K562 (cell line): ENCODE measurements at regions not wholly inside any gene's neighbourhood (a gene's known extent, or its start where the extent isn't known, plus 50 kb on each side); places are given as distances from the start of the nearest gene placed in this dataset.

Source experiments
- ATAC-seq: fragments of 200-7000 bp; cut with Tn5 transposase; 3 replicates; pipeline ENCODE4 v1.9.1; 2020; ENCODE audit warnings: moderate library complexity
- BruUV-seq: library from RNA; stranded (reverse); fragments of 400-500 nt; replicated peaks from 2 replicates; lab custom pipeline; 2021; lab: Mats Ljungman, UMichigan
- CTCF ChIA-PET: fragments of 300-600 bp; formaldehyde crosslinking; extraction: SDS; loops from one replicate; lab custom pipeline; 2021; ENCODE audit warnings: low intra/inter-chr PET ratio; lab: Yijun Ruan, JAX
- POLR2A ChIA-PET: fragments of 300-600, 350-650 bp; sonication (Branson Sonifier 250); formaldehyde crosslinking; extraction: SDS; loops from one replicate; lab custom pipeline; 2021; ENCODE audit warnings: antibody characterized with exemption, inconsistent platforms; lab: Yijun Ruan, JAX
- DNase-seq, 4 experiments: peaks; one replicate each; pipeline versions ENCODE4 v3.0.0 to v3.0.0-alpha.2; 2011 to 2018; ENCODE audit warnings: low spot score in 3 of 4, mixed read lengths in 3 of 4; ENCODE audit errors: extremely low read depth in 1 of 4
- FAIRE-seq: peaks from 2 replicates; lab custom pipeline; 2011; peaks lifted over from hg19 to GRCh38; lab: Jason Lieb, UNC
- H2AFZ ChIP-seq: 2 replicates; pipeline ENCODE4 v1.6.0; 2011; ENCODE audit warnings: low read depth, low read length, control low read depth, inconsistent platforms
- H3K27ac ChIP-seq: fragments of 200-600 bp; 3 replicates; pipeline ENCODE4 v1.8.0; 2011; ENCODE audit warnings: low read depth, mild to moderate bottlenecking, control low read depth, inconsistent platforms, low read length, moderate library complexity, mixed read lengths; ENCODE audit errors: extremely low read depth
- H3K27me3 ChIP-seq, 2 experiments: fragments of 300-600 bp in 1 of 2; 2 replicates in 1 of 2; 3 replicates in 1 of 2; pipeline versions ENCODE4 v1.6.0 to v1.8.0; 2011; ENCODE audit warnings: inconsistent platforms in 2 of 2, low read length in 2 of 2, mild to moderate bottlenecking in 1 of 2, mixed read lengths in 1 of 2, moderate library complexity in 1 of 2; ENCODE audit not compliant: control insufficient read depth in 2 of 2, insufficient read depth in 2 of 2
- H3K36me3 ChIP-seq: fragments of 300-600 bp; 3 replicates; pipeline ENCODE4 v1.8.0; 2011; ENCODE audit warnings: mild to moderate bottlenecking, low read length, inconsistent platforms; ENCODE audit not compliant: control insufficient read depth, insufficient read depth
- H3K4me1 ChIP-seq, 2 experiments: fragments of 200-600 bp in 1 of 2; replicated peaks in 1 of 2; 2 replicates in 1 of 2; 3 replicates in 1 of 2; pipeline versions ENCODE4 v1.5.1 to v1.8.0; 2011; ENCODE audit warnings: inconsistent platforms in 2 of 2, low read length in 2 of 2, mild to moderate bottlenecking in 1 of 2, mixed read lengths in 1 of 2, moderate library complexity in 1 of 2; ENCODE audit not compliant: control insufficient read depth in 2 of 2, insufficient read depth in 2 of 2
- H3K4me2 ChIP-seq: 2 replicates; pipeline ENCODE4 v1.6.1; 2011; ENCODE audit warnings: low read length, control low read depth, inconsistent platforms, mixed read lengths; ENCODE audit not compliant: insufficient read depth
- H3K4me3 ChIP-seq: fragments of 200-600 bp; sonication (generic), shearing (Covaris generic); 2 replicates; pipeline ENCODE4 v1.5.1; 2016; ENCODE audit warnings: control low read depth, inconsistent platforms
- H3K79me2 ChIP-seq: fragments of 200-600 bp; 3 replicates; pipeline ENCODE4 v1.8.0; 2011; ENCODE audit warnings: low read length, inconsistent platforms; ENCODE audit not compliant: control insufficient read depth, insufficient read depth
- H3K9ac ChIP-seq, 2 experiments: 2 replicates each; pipeline versions ENCODE4 v1.6.0 to v1.6.1; 2011; ENCODE audit warnings: low read depth in 2 of 2, low read length in 2 of 2, control low read depth in 1 of 2, inconsistent platforms in 1 of 2, mild to moderate bottlenecking in 1 of 2, mixed read lengths in 1 of 2; ENCODE audit not compliant: insufficient read depth in 1 of 2
- H3K9me1 ChIP-seq: one replicate; pipeline ENCODE4 v1.6.0; 2011; ENCODE audit warnings: inconsistent platforms, mild to moderate bottlenecking, low read length, moderate library complexity; ENCODE audit not compliant: control insufficient read depth, insufficient read depth
- H3K9me3 ChIP-seq: replicated peaks from 2 replicates; pipeline ENCODE4 v1.5.1; 2011; ENCODE audit warnings: low read depth, low read length, inconsistent platforms; ENCODE audit not compliant: control insufficient read depth, insufficient read depth
- H4K20me1 ChIP-seq: replicated peaks from 2 replicates; pipeline ENCODE4 v1.6.1; 2011; ENCODE audit warnings: low read length, inconsistent platforms, mixed read lengths; ENCODE audit not compliant: control insufficient read depth, insufficient read depth
- ARHGAP35 ChIP-seq: fragments of 450-650 bp; IDR thresholded peaks from 2 replicates; pipeline ENCODE4 v1.6.1; 2018; ENCODE audit not compliant: partially characterized antibody
- CHD2 ChIP-seq: IDR thresholded peaks from 2 replicates; pipeline ENCODE4 v1.6.1; 2011; ENCODE audit warnings: low read depth, low read length
- DNMT1 ChIP-seq: fragments of 450-650 bp; IDR thresholded peaks from 2 replicates; pipeline ENCODE4 v1.6.1; 2016; ENCODE audit warnings: antibody characterized with exemption, mild to moderate bottlenecking
- IRF2 ChIP-seq: sonication (generic); formaldehyde crosslinking; IDR thresholded peaks from 2 replicates; pipeline ENCODE4 v1.8.1; 2022; ENCODE audit warnings: mild to moderate bottlenecking, missing genetic modification reagents
- MEF2D ChIP-seq: conservative IDR thresholded peaks from 2 replicates; pipeline ENCODE4 v1.6.1; 2016; ENCODE audit warnings: low read depth, missing genetic modification characterization, missing compliant biosample characterization
- SRSF1 ChIP-seq: fragments of 200-400 bp; formaldehyde crosslinking; IDR thresholded peaks from 2 replicates; pipeline ENCODE4 v1.6.1; 2017; ENCODE audit warnings: mild to moderate bottlenecking, low read depth, low read length, moderate library complexity
- U2AF2 ChIP-seq: fragments of 200-400 bp; formaldehyde crosslinking; optimal IDR thresholded peaks from 2 replicates; pipeline ENCODE3; 2017; ENCODE audit warnings: low read depth, mild to moderate bottlenecking, low read length
- ZBTB17 ChIP-seq: fragments of 450-650 bp; formaldehyde crosslinking; IDR thresholded peaks from 2 replicates; pipeline ENCODE4 v1.4.0; 2020; ENCODE audit warnings: mild to moderate bottlenecking
- ZNF282 ChIP-seq: sonication (generic); formaldehyde crosslinking; IDR thresholded peaks from 2 replicates; pipeline ENCODE4 v1.8.1; 2023; ENCODE audit warnings: missing genetic modification reagents
- WGBS: fragments of 100-300 bp; shearing (Covaris generic); methylation state at CpG from one replicate; pipeline ENCODE4 v1.1.6; 2016; ENCODE audit warnings: low coverage, mixed read lengths; ENCODE audit not compliant: insufficient coverage; ENCODE audit errors: missing lambda C conversion rate; 5-methylcytosine and 5-hydroxymethylcytosine counted together
- in situ Hi-C: fragments of 300-500 bp; cut with MboI; formaldehyde crosslinking; loops from 4 replicates; pipeline ENCODE4 v1.15.0; 2018; ENCODE audit warnings: inconsistent platforms, mixed read lengths
- intact Hi-C: fragments of 100-400 bp; cut with micrococcal nuclease; formaldehyde crosslinking; loops from 2 replicates; pipeline ENCODE4 v1.14.2; 2022
- TF ChIP-seq, protein P1 (sequence below): fragments of 450-650 bp; formaldehyde crosslinking; IDR thresholded peaks from 2 replicates; pipeline ENCODE4 v1.4.0; 2020; ENCODE audit warnings: mild to moderate bottlenecking, moderate library complexity
- TF ChIP-seq, protein P2 (sequence below), 2 experiments: fragments of 450-650 bp; IDR thresholded peaks; 2 replicates each; pipeline ENCODE4 v1.6.1; 2016
- TF ChIP-seq, protein P3 (sequence below): fragments of 200-800 bp; sonication (Bioruptor generic); IDR thresholded peaks from 2 replicates; pipeline ENCODE4 v1.6.1; 2016; ENCODE audit warnings: missing genetic modification characterization, missing compliant biosample characterization
- TF ChIP-seq, protein P4 (sequence below): sonication (generic); formaldehyde crosslinking; IDR thresholded peaks from 2 replicates; pipeline ENCODE4 v1.9.0; 2022; ENCODE audit warnings: mild to moderate bottlenecking, missing genetic modification reagents
- TF ChIP-seq, protein P5 (sequence below), 2 experiments: fragments of 450-650 bp in 1 of 2; sonication (generic) in 1 of 2; formaldehyde crosslinking; conservative IDR thresholded peaks; 2 replicates each; pipeline versions ENCODE4 v1.4.0 to v1.8.1; 2020 to 2022; ENCODE audit warnings: mild to moderate bottlenecking in 1 of 2, missing genetic modification reagents in 1 of 2

DNA sequence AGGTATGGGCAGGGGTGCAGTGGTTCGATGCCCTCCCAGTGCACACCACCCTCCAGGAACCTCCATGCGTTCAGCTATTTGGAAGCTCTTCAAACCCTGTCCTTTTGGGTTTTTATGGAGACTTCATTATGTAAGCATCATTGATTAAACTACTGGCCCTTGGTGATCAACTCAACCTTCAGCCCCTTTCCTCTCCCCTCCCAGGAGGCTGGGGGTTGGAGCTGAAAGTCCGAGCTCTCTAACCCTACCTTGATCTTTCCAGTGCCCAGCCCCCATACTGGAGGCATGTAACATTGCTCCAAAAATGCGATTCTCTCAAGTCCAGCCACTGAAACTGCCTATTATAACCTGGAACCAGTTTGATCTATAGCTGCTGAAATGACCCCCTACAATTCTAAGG, 188.1 kb downstream of the IPO8 start:
- ChIA-PET POLR2A (no interaction called here), CTCF (no interaction called here)
- no peak for ATAC-seq
- no TSS peak for BruUV-seq
- WGBS = 30% methylated on average over 4 of the region's 4 CpGs
- Histone ChIP-seq H2AFZ (no peak overlapping the region), H3K4me2 (no peak overlapping the region), H3K9ac (no peak overlapping the region), H3K4me3 (no peak overlapping the region), H3K36me3 (no peaks in the 10 kb centered on the region), H3K9me3 (no peaks in the 10 kb centered on the region), H3K79me2 (no peaks in the 10 kb centered on the region), H3K27ac (no peak overlapping the region), H4K20me1 (no peaks in the 10 kb centered on the region), H3K27me3 (no peaks in the 10 kb centered on the region; a peak in 1 of 5 replicates), H3K9me1 (no peaks in the 10 kb centered on the region), H3K4me1 (peaks cover 0 to 7% of the 10 kb centered on the region in 2 experiments; a peak in 3 of 5 replicates)
- no peak for FAIRE-seq
- intact Hi-C loops (no loop called here), in situ Hi-C loops (no loop called here)
- no peak for DNase-seq
- TF ChIP-seq, protein P1, sequence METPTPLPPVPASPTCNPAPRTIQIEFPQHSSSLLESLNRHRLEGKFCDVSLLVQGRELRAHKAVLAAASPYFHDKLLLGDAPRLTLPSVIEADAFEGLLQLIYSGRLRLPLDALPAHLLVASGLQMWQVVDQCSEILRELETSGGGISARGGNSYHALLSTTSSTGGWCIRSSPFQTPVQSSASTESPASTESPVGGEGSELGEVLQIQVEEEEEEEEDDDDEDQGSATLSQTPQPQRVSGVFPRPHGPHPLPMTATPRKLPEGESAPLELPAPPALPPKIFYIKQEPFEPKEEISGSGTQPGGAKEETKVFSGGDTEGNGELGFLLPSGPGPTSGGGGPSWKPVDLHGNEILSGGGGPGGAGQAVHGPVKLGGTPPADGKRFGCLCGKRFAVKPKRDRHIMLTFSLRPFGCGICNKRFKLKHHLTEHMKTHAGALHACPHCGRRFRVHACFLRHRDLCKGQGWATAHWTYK (CRISPR knock-in tag) = no peak
- TF ChIP-seq ZNF282 (CRISPR knock-in tag) (no peak), ZBTB17 (CRISPR knock-in tag) (no peak), U2AF2 (no peak), ARHGAP35 (no peak), SRSF1 (no peak), DNMT1 (no peak), CHD2 (no peak), IRF2 (CRISPR knock-in tag) (no peak), MEF2D (tag) (no peak)
- TF ChIP-seq, protein P2, sequence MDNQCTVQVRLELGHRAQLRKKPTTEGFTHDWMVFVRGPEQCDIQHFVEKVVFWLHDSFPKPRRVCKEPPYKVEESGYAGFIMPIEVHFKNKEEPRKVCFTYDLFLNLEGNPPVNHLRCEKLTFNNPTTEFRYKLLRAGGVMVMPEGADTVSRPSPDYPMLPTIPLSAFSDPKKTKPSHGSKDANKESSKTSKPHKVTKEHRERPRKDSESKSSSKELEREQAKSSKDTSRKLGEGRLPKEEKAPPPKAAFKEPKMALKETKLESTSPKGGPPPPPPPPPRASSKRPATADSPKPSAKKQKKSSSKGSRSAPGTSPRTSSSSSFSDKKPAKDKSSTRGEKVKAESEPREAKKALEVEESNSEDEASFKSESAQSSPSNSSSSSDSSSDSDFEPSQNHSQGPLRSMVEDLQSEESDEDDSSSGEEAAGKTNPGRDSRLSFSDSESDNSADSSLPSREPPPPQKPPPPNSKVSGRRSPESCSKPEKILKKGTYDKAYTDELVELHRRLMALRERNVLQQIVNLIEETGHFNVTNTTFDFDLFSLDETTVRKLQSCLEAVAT (IDR thresholded peaks at IDR 0.05) = no peak
- TF ChIP-seq, protein P3, sequence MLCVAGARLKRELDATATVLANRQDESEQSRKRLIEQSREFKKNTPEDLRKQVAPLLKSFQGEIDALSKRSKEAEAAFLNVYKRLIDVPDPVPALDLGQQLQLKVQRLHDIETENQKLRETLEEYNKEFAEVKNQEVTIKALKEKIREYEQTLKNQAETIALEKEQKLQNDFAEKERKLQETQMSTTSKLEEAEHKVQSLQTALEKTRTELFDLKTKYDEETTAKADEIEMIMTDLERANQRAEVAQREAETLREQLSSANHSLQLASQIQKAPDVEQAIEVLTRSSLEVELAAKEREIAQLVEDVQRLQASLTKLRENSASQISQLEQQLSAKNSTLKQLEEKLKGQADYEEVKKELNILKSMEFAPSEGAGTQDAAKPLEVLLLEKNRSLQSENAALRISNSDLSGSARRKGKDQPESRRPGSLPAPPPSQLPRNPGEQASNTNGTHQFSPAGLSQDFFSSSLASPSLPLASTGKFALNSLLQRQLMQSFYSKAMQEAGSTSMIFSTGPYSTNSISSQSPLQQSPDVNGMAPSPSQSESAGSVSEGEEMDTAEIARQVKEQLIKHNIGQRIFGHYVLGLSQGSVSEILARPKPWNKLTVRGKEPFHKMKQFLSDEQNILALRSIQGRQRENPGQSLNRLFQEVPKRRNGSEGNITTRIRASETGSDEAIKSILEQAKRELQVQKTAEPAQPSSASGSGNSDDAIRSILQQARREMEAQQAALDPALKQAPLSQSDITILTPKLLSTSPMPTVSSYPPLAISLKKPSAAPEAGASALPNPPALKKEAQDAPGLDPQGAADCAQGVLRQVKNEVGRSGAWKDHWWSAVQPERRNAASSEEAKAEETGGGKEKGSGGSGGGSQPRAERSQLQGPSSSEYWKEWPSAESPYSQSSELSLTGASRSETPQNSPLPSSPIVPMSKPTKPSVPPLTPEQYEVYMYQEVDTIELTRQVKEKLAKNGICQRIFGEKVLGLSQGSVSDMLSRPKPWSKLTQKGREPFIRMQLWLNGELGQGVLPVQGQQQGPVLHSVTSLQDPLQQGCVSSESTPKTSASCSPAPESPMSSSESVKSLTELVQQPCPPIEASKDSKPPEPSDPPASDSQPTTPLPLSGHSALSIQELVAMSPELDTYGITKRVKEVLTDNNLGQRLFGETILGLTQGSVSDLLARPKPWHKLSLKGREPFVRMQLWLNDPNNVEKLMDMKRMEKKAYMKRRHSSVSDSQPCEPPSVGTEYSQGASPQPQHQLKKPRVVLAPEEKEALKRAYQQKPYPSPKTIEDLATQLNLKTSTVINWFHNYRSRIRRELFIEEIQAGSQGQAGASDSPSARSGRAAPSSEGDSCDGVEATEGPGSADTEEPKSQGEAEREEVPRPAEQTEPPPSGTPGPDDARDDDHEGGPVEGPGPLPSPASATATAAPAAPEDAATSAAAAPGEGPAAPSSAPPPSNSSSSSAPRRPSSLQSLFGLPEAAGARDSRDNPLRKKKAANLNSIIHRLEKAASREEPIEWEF = no peak
- TF ChIP-seq, protein P4, sequence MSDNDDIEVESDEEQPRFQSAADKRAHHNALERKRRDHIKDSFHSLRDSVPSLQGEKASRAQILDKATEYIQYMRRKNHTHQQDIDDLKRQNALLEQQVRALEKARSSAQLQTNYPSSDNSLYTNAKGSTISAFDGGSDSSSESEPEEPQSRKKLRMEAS (CRISPR knock-in tag) = no peak
- TF ChIP-seq, protein P5, sequence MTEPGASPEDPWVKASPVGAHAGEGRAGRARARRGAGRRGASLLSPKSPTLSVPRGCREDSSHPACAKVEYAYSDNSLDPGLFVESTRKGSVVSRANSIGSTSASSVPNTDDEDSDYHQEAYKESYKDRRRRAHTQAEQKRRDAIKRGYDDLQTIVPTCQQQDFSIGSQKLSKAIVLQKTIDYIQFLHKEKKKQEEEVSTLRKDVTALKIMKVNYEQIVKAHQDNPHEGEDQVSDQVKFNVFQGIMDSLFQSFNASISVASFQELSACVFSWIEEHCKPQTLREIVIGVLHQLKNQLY (CRISPR knock-in tag; conservative IDR thresholded peaks at IDR 0.05) = no peak
